NCI-H1436 (cell line): ENCODE measurements at regions not wholly inside any gene's neighbourhood (a gene's known extent, or its start where the extent isn't known, plus 50 kb on each side); places are given as distances from the start of the nearest gene placed in this dataset.

Experiments used
- DNase-seq: peaks from one replicate; lab custom pipeline; 2025; lab: John Stamatoyannopoulos, UW

DNA sequence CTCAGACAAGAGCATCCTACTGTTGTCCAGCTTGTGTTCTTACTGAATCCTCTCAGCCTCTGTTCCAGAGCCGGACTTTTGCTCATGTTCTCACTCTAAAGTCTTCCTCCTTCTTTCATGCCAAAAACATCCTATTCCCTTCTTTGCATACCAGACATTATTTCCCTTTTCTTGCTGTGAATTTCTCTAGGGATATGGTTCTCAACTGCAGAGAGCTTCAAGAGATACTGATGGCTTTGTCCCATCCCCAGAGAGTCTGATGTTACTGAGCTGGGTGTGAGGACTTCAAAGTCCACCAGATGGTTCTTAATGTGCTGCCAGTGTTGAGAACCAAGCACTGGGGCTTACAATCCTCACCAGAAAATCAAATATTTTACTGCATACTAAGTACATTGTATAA is 98.6 kb upstream of the FER start:
- DNase-seq, result no peak

DNA sequence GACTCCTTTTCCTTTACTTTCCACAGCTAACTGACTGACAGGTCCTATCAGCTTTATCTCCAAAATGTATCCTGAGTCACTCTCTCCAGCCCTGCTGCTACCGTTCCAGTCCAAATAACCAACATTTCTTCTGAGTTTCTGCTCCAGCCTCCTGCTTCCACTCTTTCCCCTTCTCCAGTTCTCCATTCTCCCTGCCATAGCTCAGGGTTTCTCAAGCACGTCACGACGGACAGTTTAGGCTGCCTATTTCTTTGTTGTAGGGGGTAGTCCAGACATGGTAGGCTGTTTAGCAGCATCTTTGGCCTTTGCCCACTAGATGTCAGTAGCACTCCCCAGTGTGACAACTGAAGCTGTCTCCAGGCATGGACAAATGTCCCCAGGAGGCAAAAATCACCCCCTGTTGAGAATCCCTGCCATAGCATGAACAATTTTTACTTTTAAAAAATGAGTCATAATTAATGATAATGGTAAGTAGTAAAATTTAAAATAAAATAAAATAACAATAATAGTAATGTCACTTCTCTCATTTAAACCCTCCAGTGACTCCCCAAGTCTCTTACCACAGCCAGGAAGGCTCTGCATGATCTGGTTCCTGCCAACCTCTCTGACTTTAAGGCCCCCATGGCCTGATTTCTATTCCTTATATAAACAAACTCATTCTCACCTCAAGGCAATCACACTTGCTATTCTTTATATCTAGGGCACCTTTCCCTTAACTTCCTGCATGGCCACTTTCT is 105.4 kb upstream of the FER start:
- DNase-seq, result peak; percentile 63

GRCh38 chr5:108641596-108641995 is 106.1 kb upstream of the FER start:
- DNase-seq, result no peak

DNA sequence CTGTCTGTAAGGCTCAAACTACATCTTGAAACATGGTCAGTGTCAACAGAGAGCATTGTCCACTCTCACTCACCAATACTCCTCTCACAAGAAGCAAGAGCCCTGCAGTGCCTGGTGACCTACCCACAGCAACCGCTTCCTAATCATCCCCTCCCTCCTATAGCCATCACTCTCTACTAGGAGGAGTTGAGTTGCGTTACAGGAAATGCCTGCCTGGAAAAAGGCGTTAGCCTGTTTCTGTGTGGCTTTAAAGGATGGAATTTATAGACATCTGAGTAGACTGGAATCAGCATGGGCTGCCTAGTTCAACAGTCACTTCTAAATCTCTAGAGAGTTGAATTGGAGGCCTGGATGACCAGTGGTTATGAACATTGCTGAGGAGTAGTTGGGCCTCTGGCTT is 108.3 kb upstream of the FER start:
- DNase-seq, result no peak

- DNase-seq, result no peak
Measured at GRCh38 chr5:108638021-108638420, 109.7 kb upstream of the FER start.

DNA sequence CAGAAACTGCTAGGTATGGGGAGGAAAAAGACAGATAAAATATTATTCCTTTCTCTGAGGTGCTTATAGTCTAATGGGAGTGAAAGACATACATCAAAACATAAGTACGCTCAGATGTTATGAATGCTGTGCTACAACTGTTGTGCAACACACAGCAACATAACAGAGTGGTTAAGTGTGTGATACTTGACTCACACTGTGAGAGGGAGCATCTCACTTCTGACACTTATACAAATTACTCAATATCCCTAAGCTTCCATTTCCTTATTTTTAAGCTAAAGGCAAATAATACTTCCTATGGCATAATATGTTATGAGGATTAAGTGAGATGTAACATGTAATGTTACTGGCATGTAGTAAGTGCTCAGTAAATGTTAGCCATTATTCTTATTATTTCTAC is 110.6 kb upstream of the FER start:
- DNase-seq, result no peak

DNA sequence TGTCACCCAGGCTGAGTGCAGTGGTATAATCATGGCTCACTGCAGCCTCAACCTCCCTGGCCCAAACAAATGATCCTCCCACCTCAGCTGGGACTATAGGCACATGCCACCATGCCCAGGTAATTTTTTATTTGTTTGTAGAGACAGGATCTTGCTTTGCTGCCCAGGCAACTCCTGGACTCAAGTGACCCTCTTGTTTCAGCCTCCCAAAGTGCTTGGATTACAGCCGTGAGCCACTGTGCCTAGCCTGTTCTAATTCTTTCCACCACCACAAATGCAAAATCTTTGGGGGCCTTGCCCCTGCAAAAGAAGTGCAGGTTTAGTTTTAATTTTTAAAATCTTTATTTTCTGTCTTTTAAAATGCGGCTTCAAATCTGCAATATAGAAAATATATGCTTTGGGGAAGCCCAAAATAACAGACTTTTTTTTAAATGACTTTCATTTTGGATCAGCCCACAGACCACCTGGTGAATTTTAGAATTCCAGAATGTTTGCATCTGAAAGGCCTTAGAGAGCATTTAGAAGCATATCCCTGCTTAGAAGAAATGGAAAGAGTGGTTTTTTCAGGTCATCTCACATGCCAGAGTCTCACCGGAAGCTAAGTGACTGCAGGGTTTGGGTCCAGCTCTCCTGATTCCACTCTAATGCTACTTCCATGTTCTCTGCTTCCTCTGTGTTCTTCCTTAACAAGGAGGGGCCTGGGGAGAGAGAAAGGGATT is 111.4 kb upstream of the FER start:
- DNase-seq, result no peak

DNA sequence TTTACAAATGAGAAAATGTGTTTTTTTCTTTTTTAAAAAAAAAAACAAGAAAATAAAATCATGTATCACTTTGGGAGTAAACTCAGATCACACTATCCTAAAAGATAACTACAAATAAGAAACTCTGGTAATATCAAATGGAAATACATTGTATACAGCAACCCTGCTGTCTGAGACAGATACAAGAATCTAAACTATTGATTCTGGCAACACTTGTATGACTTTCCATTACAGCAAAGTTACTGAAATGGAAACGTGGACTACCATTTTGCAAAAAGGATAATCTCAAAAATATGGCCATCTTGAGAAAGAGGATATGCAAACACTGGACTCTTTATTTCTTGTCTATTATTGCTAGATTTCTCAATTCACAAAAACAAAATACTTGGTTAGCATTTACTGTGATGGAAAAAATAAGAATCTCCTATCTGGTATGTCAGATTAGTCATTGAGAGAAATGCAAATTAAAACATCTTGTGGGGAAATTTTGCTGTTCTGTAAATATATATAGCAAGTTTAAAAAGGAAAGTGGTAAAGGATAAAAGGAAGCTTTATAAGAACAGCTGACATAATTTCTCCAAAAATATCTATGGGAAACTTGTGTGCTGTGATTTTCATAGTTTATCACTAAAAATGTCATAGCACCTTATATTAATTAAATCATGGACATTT is 112.9 kb upstream of the FER start:
- no peak for DNase-seq

GRCh38 chr5:108634010-108634616 is 113.6 kb upstream of the FER start:
- DNase-seq, result no peak

GRCh38 chr5:108629779-108630528 is 117.7 kb upstream of the FER start:
- DNase-seq, result no peak

DNA sequence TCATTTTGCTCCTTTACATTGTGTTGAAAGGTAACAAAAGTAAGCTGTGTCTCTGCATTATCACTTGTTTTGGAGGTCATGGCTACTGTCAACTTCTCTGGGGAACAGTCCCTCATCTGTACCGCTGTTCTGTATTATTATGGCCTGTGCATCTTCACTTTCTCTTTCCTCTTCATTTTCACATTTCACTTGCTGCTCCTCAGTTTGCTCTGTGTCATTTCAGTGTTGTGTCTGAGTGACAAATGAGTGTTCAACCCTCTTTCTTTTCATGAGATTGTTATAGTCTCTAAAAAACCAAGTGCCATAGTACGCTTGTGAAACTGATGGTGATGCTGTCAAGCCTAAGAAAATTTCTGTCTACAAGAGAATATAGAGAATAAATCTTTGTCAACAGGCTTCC is 122.0 kb upstream of the FER start:
- DNase-seq, result no peak

DNA sequence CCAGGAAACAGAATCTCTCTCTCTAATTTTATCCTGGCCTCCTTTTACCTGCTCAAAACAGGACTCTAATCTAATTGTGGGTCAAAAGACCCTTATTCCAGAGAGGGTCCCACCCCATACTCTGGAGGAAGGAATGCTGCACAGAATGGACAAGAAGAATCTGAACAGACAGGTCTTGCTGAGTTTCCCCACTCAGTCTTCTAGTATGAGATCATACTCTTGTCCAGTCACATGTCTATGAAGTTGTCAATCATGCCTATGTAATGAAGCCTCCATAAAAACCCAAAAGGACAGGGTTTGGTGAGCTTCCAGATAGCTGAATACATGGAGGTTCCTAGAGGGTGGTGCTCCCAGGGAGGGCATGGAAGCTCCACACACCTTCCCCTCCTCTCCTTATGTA is 123.9 kb upstream of the FER start:
- DNase-seq, result no peak

DNA sequence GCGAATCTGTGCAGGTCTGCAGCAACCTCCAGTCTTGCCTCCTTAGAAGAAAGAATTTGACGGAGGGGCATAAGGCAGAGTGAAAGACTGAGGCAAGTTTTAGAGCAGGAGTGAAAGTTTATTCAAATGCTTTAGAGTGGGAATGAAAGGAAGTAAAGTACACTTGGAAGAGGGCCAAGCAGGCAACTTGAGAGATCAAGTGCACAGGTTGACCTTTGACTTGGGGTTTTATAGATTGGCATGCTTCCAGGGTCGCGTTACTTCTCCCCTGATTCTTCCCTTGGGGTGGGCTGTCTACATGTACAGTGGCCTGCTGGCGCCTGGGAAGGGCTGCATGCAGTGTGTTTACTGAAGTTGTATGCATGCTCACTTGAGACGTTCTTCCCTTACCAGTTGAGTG is 127.2 kb upstream of the FER start:
- no peak for DNase-seq

GRCh38 chr5:108619815-108620214 is 127.9 kb upstream of the FER start:
- no peak for DNase-seq

GRCh38 chr5:108617467-108618435 is 129.9 kb upstream of the FER start:
- DNase-seq, result no peak

DNA sequence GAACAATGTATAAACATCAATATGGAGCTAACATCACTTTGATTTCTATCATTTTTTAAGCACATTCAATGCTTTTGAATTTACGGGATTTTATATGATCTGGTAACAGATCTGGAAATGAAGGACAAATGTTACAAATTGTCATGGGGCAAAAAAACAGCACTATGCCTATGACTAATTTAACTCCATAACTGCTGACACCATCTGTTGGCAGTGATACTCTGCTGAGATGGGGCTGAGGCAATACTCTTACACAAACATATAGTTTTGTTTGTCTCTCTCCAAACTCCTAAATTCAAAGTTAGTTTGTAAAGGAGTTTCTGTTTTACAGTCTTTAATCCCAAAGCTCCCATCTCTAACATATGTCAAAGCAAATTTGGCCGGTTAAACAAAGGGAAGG is 132.5 kb upstream of the FER start:
- DNase-seq, result no peak

DNA sequence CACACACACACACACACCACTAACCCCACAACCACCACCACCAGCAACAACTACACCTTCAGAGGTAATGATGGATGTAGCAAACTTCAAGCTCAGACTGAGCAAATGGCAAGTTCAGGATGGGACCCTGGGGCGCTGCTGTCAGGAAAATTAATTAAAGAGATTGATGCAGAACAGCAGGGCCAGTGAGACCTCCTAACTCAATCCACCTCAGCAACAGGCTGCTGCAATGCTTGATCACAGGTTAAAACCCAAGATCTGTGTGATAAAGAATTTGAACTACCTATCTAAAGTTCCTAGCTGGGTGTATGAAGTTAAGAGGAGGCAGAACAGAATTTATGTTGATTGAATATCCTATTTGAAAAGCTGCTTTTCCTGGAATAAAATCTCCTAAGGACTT is 140.3 kb upstream of the FER start:
- no peak for DNase-seq

DNA sequence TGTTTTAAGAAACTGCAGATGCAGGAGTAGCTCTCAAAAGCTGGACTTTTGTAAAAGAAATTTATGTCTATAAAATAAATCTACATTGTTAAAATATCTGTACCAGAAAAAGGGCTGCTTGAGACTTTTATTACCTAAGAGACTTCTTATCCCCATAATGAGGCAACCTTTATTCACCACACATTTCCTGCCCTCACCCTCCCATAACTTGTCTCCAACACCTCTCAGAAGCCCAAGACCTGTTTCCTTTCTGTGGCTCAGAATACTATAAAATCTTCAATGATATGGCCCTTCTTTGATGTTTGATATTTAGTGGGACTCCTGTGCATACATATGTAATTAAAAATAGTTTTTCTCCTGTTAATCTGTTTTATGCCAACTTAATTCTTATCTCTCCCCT is 141.5 kb upstream of the FER start:
- DNase-seq, result no peak

- DNase-seq, result no peak
Measured at GRCh38 chr5:108602830-108603229, 144.9 kb upstream of the FER start.

- DNase-seq, result no peak
Measured at GRCh38 chr5:108590799-108591198, 156.9 kb upstream of the FER start.

- DNase-seq, result no peak
Measured at GRCh38 chr5:108588323-108588722, 159.4 kb upstream of the FER start.
